ENCODE measurements at regions not wholly inside any gene's neighbourhood (a gene's known extent, or its start where the extent isn't known, plus 50 kb on each side); places are given as distances from the start of the nearest gene placed in this dataset.

DNA sequence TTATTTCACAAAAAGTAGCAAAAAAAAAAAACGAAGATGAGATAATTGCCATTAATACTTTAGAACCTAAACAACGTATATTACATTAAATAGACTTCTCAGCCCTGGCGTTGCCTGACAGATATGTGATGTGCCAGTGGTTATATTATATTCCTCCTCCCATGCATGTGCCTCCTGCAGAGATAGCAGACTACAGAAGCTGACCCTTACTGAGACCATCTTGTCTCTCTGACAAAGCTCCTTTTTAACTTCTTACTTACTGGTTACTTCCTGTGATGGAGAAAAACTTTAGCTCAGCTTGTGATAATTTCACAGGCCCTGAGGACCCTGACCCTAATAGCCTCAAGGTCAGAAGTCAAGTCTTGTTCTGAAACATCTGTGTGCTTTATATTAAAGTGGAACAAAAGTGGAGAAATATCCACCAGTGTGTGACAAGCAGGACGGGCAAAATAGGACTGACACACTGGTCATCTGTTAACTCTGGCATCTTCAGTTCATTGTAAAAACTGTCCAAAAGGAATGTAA is 80.6 kb upstream of the POU5F2 start:
- TF ChIP-seq CTCF (IDR thresholded peaks at IDR 0.05), result no peak

DNA sequence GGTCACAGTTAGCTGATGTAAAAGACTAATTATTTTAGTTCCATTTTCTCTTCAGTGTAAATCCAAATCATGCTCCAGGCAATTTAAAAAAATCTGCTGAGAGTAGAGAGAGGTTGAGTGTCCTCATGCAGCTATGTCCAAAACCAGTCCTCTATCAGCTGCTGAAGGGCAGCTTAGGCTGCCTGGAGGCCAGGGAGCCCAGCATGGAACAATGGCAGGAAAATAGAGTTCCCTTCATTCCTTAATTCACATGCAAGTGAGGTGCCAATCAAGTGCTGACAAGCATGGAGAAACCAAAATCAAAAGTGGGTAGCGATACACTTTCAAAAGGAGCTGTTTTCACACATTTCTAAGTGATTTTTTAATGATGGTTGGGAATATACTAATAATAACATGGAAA is 78.3 kb upstream of the POU5F2 start:
- TF ChIP-seq CTCF (IDR thresholded peaks at IDR 0.05), result no peak

DNA sequence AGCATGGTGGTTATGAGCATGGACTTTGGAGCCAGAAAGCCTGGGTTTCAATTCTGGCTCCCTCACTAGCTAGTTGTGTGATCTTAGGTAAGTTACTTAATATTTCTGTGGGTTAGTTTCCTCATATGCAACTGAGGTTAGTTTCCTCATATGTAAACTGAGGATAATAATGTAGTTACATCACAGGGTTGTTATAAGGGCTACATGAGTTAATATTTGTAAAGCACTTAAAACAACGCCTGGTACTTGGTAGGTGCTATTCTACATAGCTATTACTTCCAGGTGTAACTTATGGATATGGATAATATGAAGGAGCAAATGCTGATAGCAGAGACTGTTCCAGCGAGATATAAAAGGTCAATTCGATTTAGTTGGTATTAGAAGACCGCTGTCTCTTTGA is 69.4 kb upstream of the POU5F2 start:
- no peak for TF ChIP-seq CTCF (IDR thresholded peaks at IDR 0.05)

DNA sequence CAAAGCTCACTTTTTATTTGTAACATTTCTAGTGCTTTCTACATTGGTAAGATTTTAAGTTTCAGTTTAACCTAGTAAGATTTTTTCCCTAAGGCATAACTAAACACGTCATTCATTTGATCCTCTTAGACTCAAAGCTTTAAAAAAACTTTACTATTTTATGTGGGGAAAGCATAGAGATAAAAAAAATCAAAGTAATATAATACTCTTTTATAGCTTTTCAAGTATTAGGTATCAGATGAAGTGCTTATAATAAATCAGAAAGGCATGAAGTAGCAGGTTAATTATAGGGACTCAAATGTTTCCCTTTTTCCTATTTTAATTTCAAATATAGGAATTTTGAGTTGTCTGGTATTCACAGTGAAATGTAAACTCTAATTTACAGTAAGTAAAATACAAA is 68.0 kb upstream of the POU5F2 start:
- TF ChIP-seq CTCF (IDR thresholded peaks at IDR 0.05), result no peak

DNA sequence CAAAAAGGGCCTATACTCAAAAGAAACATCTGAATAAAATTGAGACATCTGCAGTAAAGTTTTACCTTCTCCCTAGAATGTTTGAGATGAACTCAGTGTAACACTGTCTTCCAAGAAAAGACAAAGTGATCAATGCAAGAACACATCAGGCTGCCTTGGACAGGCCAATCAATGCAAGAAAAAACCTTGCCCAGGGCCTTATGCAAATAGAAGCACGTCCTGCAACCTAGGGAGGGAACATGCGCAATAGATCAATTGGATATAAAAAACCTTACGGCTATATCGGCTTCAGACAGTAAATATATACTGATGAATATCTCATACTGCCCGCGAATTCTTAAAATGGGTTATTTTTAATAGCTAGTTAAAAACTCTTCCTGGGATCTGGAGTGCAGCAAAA is 66.4 kb upstream of the POU5F2 start:
- TF ChIP-seq CTCF (IDR thresholded peaks at IDR 0.05), result no peak

GRCh38 chr5:93805616-93806379 is 64.4 kb upstream of the POU5F2 start:
- no peak for TF ChIP-seq CTCF (IDR thresholded peaks at IDR 0.05)

- TF ChIP-seq CTCF (IDR thresholded peaks at IDR 0.05), result peak; percentile 81
Observed at GRCh38 chr5:93800988-93801811, 59.8 kb upstream of the POU5F2 start.

Measured in LNCAP (cell line).